Type B pancreatic cell (in vitro differentiated cells): ENCODE measurements at regions not wholly inside any gene's neighbourhood (a gene's known extent, or its start where the extent isn't known, plus 50 kb on each side); places are given as distances from the start of the nearest gene placed in this dataset.

Experiments
- DNase-seq: peaks from one replicate; pipeline ENCODE4 v3.0.0; 2021; ENCODE audit warnings: mixed read lengths; ENCODE audit not compliant: unreplicated experiment; ENCODE audit errors: extremely low spot score
- H3K27ac Mint-ChIP-seq: 2 replicates; pipeline ENCODE4 v1.8.0; 2021; ENCODE audit warnings: mild to moderate bottlenecking, mixed read lengths
- H3K27me3 Mint-ChIP-seq: 2 replicates; pipeline ENCODE4 v1.8.0; 2021; ENCODE audit warnings: mixed read lengths
- H3K36me3 Mint-ChIP-seq: 2 replicates; pipeline ENCODE4 v1.8.0; 2021; ENCODE audit warnings: mixed read lengths
- H3K4me1 Mint-ChIP-seq: one replicate; pipeline ENCODE4 v1.8.0; 2021; ENCODE audit warnings: mixed read lengths; ENCODE audit not compliant: unreplicated experiment
- H3K4me3 Mint-ChIP-seq: 2 replicates; pipeline ENCODE4 v1.8.0; 2021; ENCODE audit warnings: mild to moderate bottlenecking, mixed read lengths
- H3K9me3 Mint-ChIP-seq: 2 replicates; pipeline ENCODE4 v1.8.0; 2021; ENCODE audit warnings: mixed read lengths
- TF ChIP-seq, protein P1 (sequence below): fragments of 200-600 bp; sonication (generic); conservative IDR thresholded peaks from 2 replicates; pipeline ENCODE4 v1.5.0; 2021; ENCODE audit warnings: antibody characterized with exemption, mild to moderate bottlenecking

DNA sequence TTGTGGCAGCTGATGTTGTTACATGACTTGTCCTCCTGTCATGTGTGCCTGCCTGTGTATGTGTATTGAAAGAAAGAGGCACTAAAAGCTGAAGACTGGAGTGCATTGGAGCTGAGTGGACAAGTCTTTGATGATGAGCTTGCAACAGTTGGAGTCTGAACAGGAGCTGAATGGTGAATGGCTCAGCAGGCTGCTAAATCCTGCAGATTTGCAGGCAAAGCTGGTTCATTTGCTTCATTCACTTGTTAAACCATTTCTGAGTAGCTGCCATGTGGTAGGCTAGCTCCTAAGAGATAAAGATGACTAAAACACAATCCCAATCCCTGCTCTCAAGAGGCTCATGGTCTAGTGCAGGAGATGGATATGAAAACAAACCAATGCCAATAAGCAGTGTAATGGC lies 217.3 kb downstream of the CHRDL1 start:
- H3K27ac Mint-ChIP-seq = no peak overlapping the region
- peaks cover 5% of the 10 kb centered on the region for H3K4me1 Mint-ChIP-seq
- H3K27me3 Mint-ChIP-seq = no peaks in the 10 kb centered on the region
- TF ChIP-seq, protein P1, sequence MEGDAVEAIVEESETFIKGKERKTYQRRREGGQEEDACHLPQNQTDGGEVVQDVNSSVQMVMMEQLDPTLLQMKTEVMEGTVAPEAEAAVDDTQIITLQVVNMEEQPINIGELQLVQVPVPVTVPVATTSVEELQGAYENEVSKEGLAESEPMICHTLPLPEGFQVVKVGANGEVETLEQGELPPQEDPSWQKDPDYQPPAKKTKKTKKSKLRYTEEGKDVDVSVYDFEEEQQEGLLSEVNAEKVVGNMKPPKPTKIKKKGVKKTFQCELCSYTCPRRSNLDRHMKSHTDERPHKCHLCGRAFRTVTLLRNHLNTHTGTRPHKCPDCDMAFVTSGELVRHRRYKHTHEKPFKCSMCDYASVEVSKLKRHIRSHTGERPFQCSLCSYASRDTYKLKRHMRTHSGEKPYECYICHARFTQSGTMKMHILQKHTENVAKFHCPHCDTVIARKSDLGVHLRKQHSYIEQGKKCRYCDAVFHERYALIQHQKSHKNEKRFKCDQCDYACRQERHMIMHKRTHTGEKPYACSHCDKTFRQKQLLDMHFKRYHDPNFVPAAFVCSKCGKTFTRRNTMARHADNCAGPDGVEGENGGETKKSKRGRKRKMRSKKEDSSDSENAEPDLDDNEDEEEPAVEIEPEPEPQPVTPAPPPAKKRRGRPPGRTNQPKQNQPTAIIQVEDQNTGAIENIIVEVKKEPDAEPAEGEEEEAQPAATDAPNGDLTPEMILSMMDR = no peak
- H3K9me3 Mint-ChIP-seq = peaks cover 1% of the 10 kb centered on the region
- H3K4me3 Mint-ChIP-seq = no peak overlapping the region
- H3K36me3 Mint-ChIP-seq = no peaks in the 10 kb centered on the region
- no peak for DNase-seq

DNA sequence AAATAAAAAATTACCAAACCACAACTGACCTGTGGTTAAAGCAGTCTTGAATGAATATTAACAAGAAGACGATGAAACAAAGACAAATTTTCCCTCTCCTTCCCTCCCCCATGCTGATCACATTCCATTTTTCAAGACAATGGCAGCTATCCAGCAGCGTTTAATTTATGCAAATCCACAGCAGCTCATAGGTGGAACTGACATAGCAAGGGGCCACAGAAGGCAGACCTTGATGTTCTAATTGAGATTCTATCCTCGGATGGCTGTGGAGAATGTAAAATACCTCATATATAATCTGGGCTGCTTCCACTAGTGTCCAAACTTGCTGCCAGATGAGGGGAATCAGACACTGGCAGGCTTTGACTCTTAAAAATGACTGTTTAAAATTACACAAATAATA lies 211.5 kb downstream of the CHRDL1 start:
- no peaks in the 10 kb centered on the region for H3K27me3 Mint-ChIP-seq
- H3K36me3 Mint-ChIP-seq = no peaks in the 10 kb centered on the region
- TF ChIP-seq, protein P1 = no peak
- no peak overlapping the region for H3K4me3 Mint-ChIP-seq
- peaks cover 3% of the 10 kb centered on the region for H3K9me3 Mint-ChIP-seq
- no peak for DNase-seq
- peaks cover 13% of the 10 kb centered on the region for H3K4me1 Mint-ChIP-seq
- no peak overlapping the region for H3K27ac Mint-ChIP-seq

DNA sequence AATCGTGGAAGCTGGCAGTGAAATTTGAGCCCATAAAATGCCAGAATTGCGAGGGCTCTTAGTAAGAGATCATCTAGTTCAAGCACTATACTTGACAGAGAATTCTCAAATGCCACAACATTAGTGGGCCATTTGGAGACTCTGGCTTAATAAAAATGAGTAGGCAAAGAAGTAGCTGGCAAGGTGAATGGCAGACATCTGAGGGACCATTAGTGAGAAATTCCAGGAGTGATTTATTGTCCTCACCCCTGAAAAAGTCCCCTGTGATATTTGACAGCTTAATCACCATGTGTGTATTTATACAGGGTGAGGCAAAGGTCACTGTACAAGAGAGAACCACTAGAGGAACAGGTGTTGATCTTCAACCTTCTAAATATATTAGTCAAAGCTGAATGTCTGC lies 207.5 kb downstream of the CHRDL1 start:
- peaks cover 13% of the 10 kb centered on the region for H3K4me1 Mint-ChIP-seq
- no peak overlapping the region for H3K27ac Mint-ChIP-seq
- peaks cover 3% of the 10 kb centered on the region for H3K9me3 Mint-ChIP-seq
- H3K36me3 Mint-ChIP-seq = no peaks in the 10 kb centered on the region
- H3K4me3 Mint-ChIP-seq = no peak overlapping the region
- no peak for DNase-seq
- H3K27me3 Mint-ChIP-seq = no peaks in the 10 kb centered on the region
- TF ChIP-seq, protein P1 = no peak

DNA sequence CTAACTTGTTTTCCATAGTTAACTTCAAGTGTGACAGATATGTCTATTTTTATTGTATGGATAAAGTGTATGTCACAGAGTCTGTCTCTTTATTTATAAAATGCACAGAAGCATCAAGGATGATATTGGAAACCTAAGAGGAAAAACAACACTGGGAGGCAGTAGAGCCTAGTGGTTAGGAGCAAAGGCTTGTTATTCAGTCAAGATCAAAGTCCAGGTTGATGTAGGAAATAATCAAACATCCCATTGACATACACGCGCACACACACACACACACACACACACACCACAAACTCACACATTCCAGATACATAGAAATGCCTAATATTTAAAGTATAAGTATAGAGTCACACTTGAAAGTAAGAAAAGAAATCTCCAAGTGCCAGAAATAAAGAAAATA lies 206.8 kb downstream of the CHRDL1 start:
- peaks cover 13% of the 10 kb centered on the region for H3K4me1 Mint-ChIP-seq
- no peak overlapping the region for H3K4me3 Mint-ChIP-seq
- H3K9me3 Mint-ChIP-seq = no peaks in the 10 kb centered on the region
- no peaks in the 10 kb centered on the region for H3K27me3 Mint-ChIP-seq
- no peak overlapping the region for H3K27ac Mint-ChIP-seq
- H3K36me3 Mint-ChIP-seq = no peaks in the 10 kb centered on the region
- no peak for DNase-seq
- TF ChIP-seq, protein P1 = no peak

DNA sequence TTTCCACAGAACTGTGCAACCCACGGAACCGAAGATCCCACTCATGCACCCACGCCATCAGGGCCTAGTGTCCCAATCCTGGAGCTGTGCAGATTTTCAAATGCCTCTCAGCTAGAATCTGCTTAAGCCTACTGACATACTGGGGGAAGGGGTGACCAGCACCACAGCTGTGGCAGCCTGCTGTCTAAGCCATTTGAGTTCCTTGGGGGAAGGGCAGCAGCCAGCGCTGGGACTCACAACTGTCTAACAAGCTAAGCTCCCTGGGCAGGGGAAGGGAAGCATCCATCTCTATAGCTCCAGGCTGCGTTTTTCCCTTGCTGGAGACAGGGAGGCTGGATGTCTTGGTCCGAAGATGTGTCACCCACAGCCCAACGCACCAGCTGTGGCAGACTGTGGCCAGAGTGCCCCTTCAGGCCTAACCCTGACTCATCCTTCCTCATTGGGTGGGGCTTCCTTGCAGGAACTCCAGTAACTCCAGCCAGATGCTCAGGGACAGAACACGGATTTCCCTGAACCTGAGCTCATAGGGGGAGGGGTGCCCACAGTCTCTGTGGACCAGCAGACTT lies 194.8 kb downstream of the CHRDL1 start:
- TF ChIP-seq, protein P1 = no peak
- Mint-ChIP-seq H3K36me3 (no peaks in the 10 kb centered on the region), H3K4me1 (no peaks in the 10 kb centered on the region), H3K4me3 (no peak overlapping the region), H3K9me3 (peaks cover 4% of the 10 kb centered on the region), H3K27me3 (no peaks in the 10 kb centered on the region), H3K27ac (no peak overlapping the region)
- no peak for DNase-seq

DNA sequence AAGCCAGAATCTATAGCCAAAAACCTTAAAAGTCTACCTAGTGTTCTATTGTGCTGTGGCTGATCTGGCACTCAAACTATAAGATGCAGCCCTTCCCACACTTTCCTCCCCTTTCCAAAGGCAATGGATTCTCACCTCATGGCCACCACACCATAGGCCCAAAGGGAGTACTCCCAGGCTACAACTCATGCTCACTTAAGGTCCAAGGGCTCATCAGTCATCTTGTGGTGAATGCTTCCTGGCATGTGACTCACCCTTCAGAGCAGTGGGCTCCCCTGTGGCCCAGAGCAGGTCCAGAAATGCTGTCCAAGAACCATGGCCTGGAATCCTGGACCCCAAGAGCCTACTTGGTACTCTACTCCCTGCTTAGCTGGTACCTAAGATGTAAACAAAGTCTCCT lies 181.0 kb downstream of the CHRDL1 start:
- Mint-ChIP-seq H3K4me1 (no peaks in the 10 kb centered on the region), H3K36me3 (no peaks in the 10 kb centered on the region), H3K27me3 (no peaks in the 10 kb centered on the region), H3K9me3 (no peaks in the 10 kb centered on the region), H3K4me3 (no peak overlapping the region), H3K27ac (no peak overlapping the region)
- TF ChIP-seq, protein P1 = no peak
- no peak for DNase-seq
